ENCODE measurements at regions not wholly inside any gene's neighbourhood (a gene's known extent, or its start where the extent isn't known, plus 50 kb on each side); places are given as distances from the start of the nearest gene placed in this dataset.

DNA sequence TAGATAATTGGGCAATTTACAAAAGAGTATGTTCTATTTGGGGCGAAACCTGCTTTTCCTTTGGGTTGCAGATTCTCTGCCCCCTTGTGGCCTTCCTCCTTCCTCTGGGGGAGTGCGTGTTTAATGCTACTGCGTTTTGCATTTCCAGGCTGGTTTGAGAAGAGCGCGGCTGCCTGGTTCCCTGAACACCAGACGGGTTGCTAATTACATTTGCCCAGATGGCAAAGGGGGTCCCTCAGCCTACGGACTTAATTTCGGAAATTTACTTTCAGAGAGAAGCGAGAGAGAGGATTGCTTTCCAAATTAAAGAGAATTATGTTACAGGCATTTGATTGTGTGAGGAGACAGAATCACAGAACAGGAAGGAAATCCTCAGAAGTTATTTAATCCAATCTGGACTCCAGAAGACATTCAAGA lies 91.9 kb upstream of the JAZF1 start (continued):
- peak; percentile 54 for TF ChIP-seq CHD7 (IDR thresholded peaks at IDR 0.05; ENCODE audit: insufficient replicate concordance, low read length)
- peak; percentile 55 for TF ChIP-seq ASH2L (IDR thresholded peaks at IDR 0.05; ENCODE audit: low read length)
- TF ChIP-seq, protein P1, sequence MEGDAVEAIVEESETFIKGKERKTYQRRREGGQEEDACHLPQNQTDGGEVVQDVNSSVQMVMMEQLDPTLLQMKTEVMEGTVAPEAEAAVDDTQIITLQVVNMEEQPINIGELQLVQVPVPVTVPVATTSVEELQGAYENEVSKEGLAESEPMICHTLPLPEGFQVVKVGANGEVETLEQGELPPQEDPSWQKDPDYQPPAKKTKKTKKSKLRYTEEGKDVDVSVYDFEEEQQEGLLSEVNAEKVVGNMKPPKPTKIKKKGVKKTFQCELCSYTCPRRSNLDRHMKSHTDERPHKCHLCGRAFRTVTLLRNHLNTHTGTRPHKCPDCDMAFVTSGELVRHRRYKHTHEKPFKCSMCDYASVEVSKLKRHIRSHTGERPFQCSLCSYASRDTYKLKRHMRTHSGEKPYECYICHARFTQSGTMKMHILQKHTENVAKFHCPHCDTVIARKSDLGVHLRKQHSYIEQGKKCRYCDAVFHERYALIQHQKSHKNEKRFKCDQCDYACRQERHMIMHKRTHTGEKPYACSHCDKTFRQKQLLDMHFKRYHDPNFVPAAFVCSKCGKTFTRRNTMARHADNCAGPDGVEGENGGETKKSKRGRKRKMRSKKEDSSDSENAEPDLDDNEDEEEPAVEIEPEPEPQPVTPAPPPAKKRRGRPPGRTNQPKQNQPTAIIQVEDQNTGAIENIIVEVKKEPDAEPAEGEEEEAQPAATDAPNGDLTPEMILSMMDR (IDR thresholded peaks at IDR 0.05; ENCODE audit: control extremely low read depth in 1 of 3, insufficient read depth in 1 of 3, low read depth in 1 of 3, low read length in 3 of 3): peak; percentile 70 to 77 (median 75)
- TF ChIP-seq TBP (IDR thresholded peaks at IDR 0.05; ENCODE audit: low read depth, low read length): no peak
- TF ChIP-seq GTF2F1 (IDR thresholded peaks at IDR 0.05; ENCODE audit: borderline replicate concordance, low read depth, low read length): no peak
- no peak for TF ChIP-seq BCL11A (IDR thresholded peaks at IDR 0.05; ENCODE audit: low read depth in 2 of 2, low read length in 2 of 2)
- TF ChIP-seq EGR1 (IDR thresholded peaks at IDR 0.05; ENCODE audit: borderline replicate concordance, low read depth, low read length): 0 out of 2 replicates have a peak, but pooled peaks have one; percentile 6
- TF ChIP-seq NANOG (IDR thresholded peaks at IDR 0.05; ENCODE audit: insufficient read depth, low read depth, low read length, poor library complexity, severe bottlenecking): no peak
- no peak for TF ChIP-seq CTBP2 (IDR thresholded peaks at IDR 0.05; ENCODE audit: borderline replicate concordance, insufficient read depth, insufficient read length, low read length)

Measured in H1 (cell line).